K562 (cell line): ENCODE measurements at regions not wholly inside any gene's neighbourhood (a gene's known extent, or its start where the extent isn't known, plus 50 kb on each side); places are given as distances from the start of the nearest gene placed in this dataset.

ENCODE experiments used
- ATAC-seq: fragments of 200-7000 bp; cut with Tn5 transposase; 3 replicates; pipeline ENCODE4 v1.9.1; 2020; ENCODE audit warnings: moderate library complexity
- BruUV-seq: library from RNA; stranded (reverse); fragments of 400-500 nt; replicated peaks from 2 replicates; lab custom pipeline; 2021; lab: Mats Ljungman, UMichigan
- CTCF ChIA-PET: fragments of 300-600 bp; formaldehyde crosslinking; extraction: SDS; loops from one replicate; lab custom pipeline; 2021; ENCODE audit warnings: low intra/inter-chr PET ratio; lab: Yijun Ruan, JAX
- POLR2A ChIA-PET: fragments of 300-600, 350-650 bp; sonication (Branson Sonifier 250); formaldehyde crosslinking; extraction: SDS; loops from one replicate; lab custom pipeline; 2021; ENCODE audit warnings: antibody characterized with exemption, inconsistent platforms; lab: Yijun Ruan, JAX
- DNase-seq, 4 experiments: peaks; one replicate each; pipeline versions ENCODE4 v3.0.0 to v3.0.0-alpha.2; 2011 to 2018; ENCODE audit warnings: low spot score in 3 of 4, mixed read lengths in 3 of 4; ENCODE audit errors: extremely low read depth in 1 of 4
- FAIRE-seq: peaks from 2 replicates; lab custom pipeline; 2011; peaks lifted over from hg19 to GRCh38; lab: Jason Lieb, UNC
- H2AFZ ChIP-seq: 2 replicates; pipeline ENCODE4 v1.6.0; 2011; ENCODE audit warnings: low read depth, low read length, control low read depth, inconsistent platforms
- H3K27ac ChIP-seq: fragments of 200-600 bp; 3 replicates; pipeline ENCODE4 v1.8.0; 2011; ENCODE audit warnings: low read depth, mild to moderate bottlenecking, control low read depth, inconsistent platforms, low read length, moderate library complexity, mixed read lengths; ENCODE audit errors: extremely low read depth
- H3K27me3 ChIP-seq, 2 experiments: fragments of 300-600 bp in 1 of 2; 2 replicates in 1 of 2; 3 replicates in 1 of 2; pipeline versions ENCODE4 v1.6.0 to v1.8.0; 2011; ENCODE audit warnings: inconsistent platforms in 2 of 2, low read length in 2 of 2, mild to moderate bottlenecking in 1 of 2, mixed read lengths in 1 of 2, moderate library complexity in 1 of 2; ENCODE audit not compliant: control insufficient read depth in 2 of 2, insufficient read depth in 2 of 2
- H3K36me3 ChIP-seq: fragments of 300-600 bp; 3 replicates; pipeline ENCODE4 v1.8.0; 2011; ENCODE audit warnings: mild to moderate bottlenecking, low read length, inconsistent platforms; ENCODE audit not compliant: control insufficient read depth, insufficient read depth
- H3K4me1 ChIP-seq, 2 experiments: fragments of 200-600 bp in 1 of 2; replicated peaks in 1 of 2; 2 replicates in 1 of 2; 3 replicates in 1 of 2; pipeline versions ENCODE4 v1.5.1 to v1.8.0; 2011; ENCODE audit warnings: inconsistent platforms in 2 of 2, low read length in 2 of 2, mild to moderate bottlenecking in 1 of 2, mixed read lengths in 1 of 2, moderate library complexity in 1 of 2; ENCODE audit not compliant: control insufficient read depth in 2 of 2, insufficient read depth in 2 of 2
- H3K4me2 ChIP-seq: 2 replicates; pipeline ENCODE4 v1.6.1; 2011; ENCODE audit warnings: low read length, control low read depth, inconsistent platforms, mixed read lengths; ENCODE audit not compliant: insufficient read depth
- H3K4me3 ChIP-seq: fragments of 200-600 bp; sonication (generic), shearing (Covaris generic); 2 replicates; pipeline ENCODE4 v1.5.1; 2016; ENCODE audit warnings: control low read depth, inconsistent platforms
- H3K79me2 ChIP-seq: fragments of 200-600 bp; 3 replicates; pipeline ENCODE4 v1.8.0; 2011; ENCODE audit warnings: low read length, inconsistent platforms; ENCODE audit not compliant: control insufficient read depth, insufficient read depth
- H3K9ac ChIP-seq, 2 experiments: 2 replicates each; pipeline versions ENCODE4 v1.6.0 to v1.6.1; 2011; ENCODE audit warnings: low read depth in 2 of 2, low read length in 2 of 2, control low read depth in 1 of 2, inconsistent platforms in 1 of 2, mild to moderate bottlenecking in 1 of 2, mixed read lengths in 1 of 2; ENCODE audit not compliant: insufficient read depth in 1 of 2
- H3K9me1 ChIP-seq: one replicate; pipeline ENCODE4 v1.6.0; 2011; ENCODE audit warnings: inconsistent platforms, mild to moderate bottlenecking, low read length, moderate library complexity; ENCODE audit not compliant: control insufficient read depth, insufficient read depth
- H3K9me3 ChIP-seq: replicated peaks from 2 replicates; pipeline ENCODE4 v1.5.1; 2011; ENCODE audit warnings: low read depth, low read length, inconsistent platforms; ENCODE audit not compliant: control insufficient read depth, insufficient read depth
- H4K20me1 ChIP-seq: replicated peaks from 2 replicates; pipeline ENCODE4 v1.6.1; 2011; ENCODE audit warnings: low read length, inconsistent platforms, mixed read lengths; ENCODE audit not compliant: control insufficient read depth, insufficient read depth
- BRF2 ChIP-seq: IDR thresholded peaks from 3 replicates; pipeline ENCODE4 v1.6.1; 2011; ENCODE audit warnings: borderline replicate concordance, mild to moderate bottlenecking; ENCODE audit not compliant: insufficient read length, insufficient read depth
- CEBPB ChIP-seq: fragments of 450-650 bp; IDR thresholded peaks from 2 replicates; pipeline ENCODE4 v1.6.1; 2016; ENCODE audit warnings: missing genetic modification characterization, missing compliant biosample characterization
- E2F8 ChIP-seq: fragments of 450-650 bp; IDR thresholded peaks from 2 replicates; pipeline ENCODE4 v1.7.1; 2018; ENCODE audit warnings: mild to moderate bottlenecking, low read depth; ENCODE audit not compliant: partially characterized antibody
- ESRRA ChIP-seq: fragments of 450-650 bp; IDR thresholded peaks from 2 replicates; pipeline ENCODE4 v1.6.1; 2014; ENCODE audit warnings: low read depth, mild to moderate bottlenecking, moderate library complexity, borderline replicate concordance
- GABPB2 ChIP-seq: fragments of 250-450 bp; sonication (Bioruptor Pico); conservative IDR thresholded peaks from 2 replicates; pipeline ENCODE4 v1.5.1; 2021; ENCODE audit warnings: mild to moderate bottlenecking
- HOXB6 ChIP-seq: fragments of 250-450 bp; sonication (Bioruptor Pico); IDR thresholded peaks from 2 replicates; pipeline ENCODE4 v1.5.1; 2022; ENCODE audit warnings: mild to moderate bottlenecking, borderline replicate concordance
- NKRF ChIP-seq: fragments of 450-650 bp; IDR thresholded peaks from 2 replicates; pipeline ENCODE4 v1.6.1; 2016; ENCODE audit warnings: borderline replicate concordance
- PURB ChIP-seq: sonication (generic); formaldehyde crosslinking; IDR thresholded peaks from 2 replicates; pipeline ENCODE4 v1.9.0; 2021; ENCODE audit warnings: low read depth, mild to moderate bottlenecking, missing genetic modification reagents
- RBM34 ChIP-seq: fragments of 200-400 bp; formaldehyde crosslinking; IDR thresholded peaks from 2 replicates; pipeline ENCODE4 v1.6.1; 2018; ENCODE audit warnings: low read length, borderline replicate concordance; ENCODE audit not compliant: insufficient read depth
- SNAPC5 ChIP-seq: fragments of 250-450 bp; sonication (Bioruptor Pico); IDR thresholded peaks from 2 replicates; pipeline ENCODE4 v1.8.0; 2021; ENCODE audit warnings: moderate library complexity, mild to moderate bottlenecking, inconsistent platforms
- THRB ChIP-seq: fragments of 450-650 bp; formaldehyde crosslinking; conservative IDR thresholded peaks from 2 replicates; pipeline ENCODE4 v1.4.0; 2022; ENCODE audit warnings: mild to moderate bottlenecking, missing genetic modification characterization
- ZNF395 ChIP-seq: fragments of 200-800 bp; sonication (Bioruptor generic); IDR thresholded peaks from 2 replicates; pipeline ENCODE4 v1.6.1; 2017; ENCODE audit warnings: missing genetic modification characterization, missing compliant biosample characterization
- ZNF431 ChIP-seq: sonication (generic); formaldehyde crosslinking; IDR thresholded peaks from 2 replicates; pipeline ENCODE4 v1.8.0; 2022; ENCODE audit warnings: mild to moderate bottlenecking, missing genetic modification reagents
- whole genome bisulfite sequencing: fragments of 100-300 bp; shearing (Covaris generic); methylation state at CpG from one replicate; pipeline ENCODE4 v1.1.6; 2016; ENCODE audit warnings: low coverage, mixed read lengths; ENCODE audit not compliant: insufficient coverage; ENCODE audit errors: missing lambda C conversion rate; 5-methylcytosine and 5-hydroxymethylcytosine counted together
- in situ Hi-C: fragments of 300-500 bp; cut with MboI; formaldehyde crosslinking; loops from 4 replicates; pipeline ENCODE4 v1.15.0; 2018; ENCODE audit warnings: inconsistent platforms, mixed read lengths
- intact Hi-C: fragments of 100-400 bp; cut with micrococcal nuclease; formaldehyde crosslinking; loops from 2 replicates; pipeline ENCODE4 v1.14.2; 2022

- Histone ChIP-seq H3K79me2 (no peaks in the 10 kb centered on the region), H2AFZ (no peak overlapping the region), H3K27me3 (no peaks in the 10 kb centered on the region; a peak in 1 of 5 replicates), H3K36me3 (no peaks in the 10 kb centered on the region), H4K20me1 (no peaks in the 10 kb centered on the region), H3K9ac (no peak overlapping the region), H3K4me3 (no peak overlapping the region), H3K27ac (no peak overlapping the region), H3K4me2 (no peak overlapping the region), H3K9me3 (no peaks in the 10 kb centered on the region), H3K9me1 (no peaks in the 10 kb centered on the region), H3K4me1 (no peaks in the 10 kb centered on the region)
- in situ Hi-C loops (no loop called here), intact Hi-C loops (no loop called here)
- FAIRE-seq (no peak), DNase-seq (no peak), ATAC-seq (no peak)
- no TSS peak for BruUV-seq
- 0% methylated on average over 5 of the region's 5 CpGs for WGBS
- ChIA-PET POLR2A (interaction anchor here (1.1 kb wide), 1 partner anchor 12 kb away, joined by 3 read pairs; no protein-coding TSS in a partner anchor), CTCF (no interaction called here)
- TF ChIP-seq NKRF = no peak
- TF ChIP-seq PURB (CRISPR knock-in tag) = no peak
- no peak for TF ChIP-seq SNAPC5
- TF ChIP-seq ESRRA = no peak
- TF ChIP-seq RBM34 = no peak
- no peak for TF ChIP-seq ZNF431
- no peak for TF ChIP-seq E2F8
- no peak for TF ChIP-seq BRF2
- no peak for TF ChIP-seq THRB
- TF ChIP-seq ZNF395 (CRISPR knock-in tag) = no peak
- no peak for TF ChIP-seq HOXB6 (CRISPR knock-in tag)
- TF ChIP-seq GABPB2 = no peak
- no peak for TF ChIP-seq CEBPB (tag)
These were observed 196.4 kb downstream of the PLPP3 start for GRCh38 chr1:56382929-56383328.
